BE2C (cell line): ENCODE measurements at regions not wholly inside any gene's neighbourhood (a gene's known extent, or its start where the extent isn't known, plus 50 kb on each side); places are given as distances from the start of the nearest gene placed in this dataset.

Experiments used
- DNase-seq: peaks from one replicate; pipeline ENCODE4 v3.0.0-alpha.2; 2020
- H3K27me3 ChIP-seq: fragments of 250-450 bp; sonication (Bioruptor Pico); 2 replicates; pipeline ENCODE4 v1.5.1; 2020; ENCODE audit warnings: mild to moderate bottlenecking
- H3K36me3 ChIP-seq: fragments of 250-450 bp; sonication (Bioruptor Pico); 2 replicates; pipeline ENCODE4 v1.5.1; 2020; ENCODE audit warnings: mild to moderate bottlenecking
- H3K4me1 ChIP-seq: fragments of 250-450 bp; sonication (Bioruptor Pico); 2 replicates; pipeline ENCODE4 v1.5.1; 2020
- H3K4me3 ChIP-seq: 2 replicates; pipeline ENCODE4 v1.5.1; 2011; ENCODE audit warnings: low read depth, low read length
- H3K9me3 ChIP-seq: fragments of 250-450 bp; sonication (Bioruptor Pico); 2 replicates; pipeline ENCODE4 v1.5.1; 2020
- TF ChIP-seq, protein P1 (sequence below): IDR thresholded peaks from 2 replicates; pipeline ENCODE4 v1.5.1; 2012; ENCODE audit warnings: mild to moderate bottlenecking, low read depth, low read length

DNA sequence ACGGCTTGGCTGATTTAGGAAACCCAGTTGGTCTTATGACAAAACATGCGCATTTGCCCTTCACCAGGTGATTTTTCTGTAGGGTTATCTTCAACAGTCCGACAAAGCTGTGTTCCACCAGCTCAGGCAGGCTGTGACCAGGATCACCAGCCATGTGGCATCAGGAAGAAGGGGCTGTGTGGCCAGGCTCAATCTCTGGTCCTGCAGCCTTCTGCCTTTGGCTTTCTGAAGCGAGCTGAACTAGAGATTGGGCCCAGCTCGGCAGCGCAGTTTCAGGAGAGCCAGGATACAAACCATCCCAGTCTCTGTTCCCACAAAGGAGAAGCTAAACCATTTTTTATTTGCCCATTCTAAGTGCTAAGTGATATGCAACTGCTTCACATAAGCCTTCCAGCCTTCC lies 282.3 kb downstream of the SOX11 start:
- Histone ChIP-seq H3K4me1 (no peaks in the 10 kb centered on the region), H3K36me3 (no peaks in the 10 kb centered on the region), H3K9me3 (no peaks in the 10 kb centered on the region; the same call in 1 of the 2 replicates), H3K27me3 (no peaks in the 10 kb centered on the region), H3K4me3 (no peak overlapping the region)
- TF ChIP-seq, protein P1, sequence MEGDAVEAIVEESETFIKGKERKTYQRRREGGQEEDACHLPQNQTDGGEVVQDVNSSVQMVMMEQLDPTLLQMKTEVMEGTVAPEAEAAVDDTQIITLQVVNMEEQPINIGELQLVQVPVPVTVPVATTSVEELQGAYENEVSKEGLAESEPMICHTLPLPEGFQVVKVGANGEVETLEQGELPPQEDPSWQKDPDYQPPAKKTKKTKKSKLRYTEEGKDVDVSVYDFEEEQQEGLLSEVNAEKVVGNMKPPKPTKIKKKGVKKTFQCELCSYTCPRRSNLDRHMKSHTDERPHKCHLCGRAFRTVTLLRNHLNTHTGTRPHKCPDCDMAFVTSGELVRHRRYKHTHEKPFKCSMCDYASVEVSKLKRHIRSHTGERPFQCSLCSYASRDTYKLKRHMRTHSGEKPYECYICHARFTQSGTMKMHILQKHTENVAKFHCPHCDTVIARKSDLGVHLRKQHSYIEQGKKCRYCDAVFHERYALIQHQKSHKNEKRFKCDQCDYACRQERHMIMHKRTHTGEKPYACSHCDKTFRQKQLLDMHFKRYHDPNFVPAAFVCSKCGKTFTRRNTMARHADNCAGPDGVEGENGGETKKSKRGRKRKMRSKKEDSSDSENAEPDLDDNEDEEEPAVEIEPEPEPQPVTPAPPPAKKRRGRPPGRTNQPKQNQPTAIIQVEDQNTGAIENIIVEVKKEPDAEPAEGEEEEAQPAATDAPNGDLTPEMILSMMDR, result no peak
- DNase-seq, result no peak

DNA sequence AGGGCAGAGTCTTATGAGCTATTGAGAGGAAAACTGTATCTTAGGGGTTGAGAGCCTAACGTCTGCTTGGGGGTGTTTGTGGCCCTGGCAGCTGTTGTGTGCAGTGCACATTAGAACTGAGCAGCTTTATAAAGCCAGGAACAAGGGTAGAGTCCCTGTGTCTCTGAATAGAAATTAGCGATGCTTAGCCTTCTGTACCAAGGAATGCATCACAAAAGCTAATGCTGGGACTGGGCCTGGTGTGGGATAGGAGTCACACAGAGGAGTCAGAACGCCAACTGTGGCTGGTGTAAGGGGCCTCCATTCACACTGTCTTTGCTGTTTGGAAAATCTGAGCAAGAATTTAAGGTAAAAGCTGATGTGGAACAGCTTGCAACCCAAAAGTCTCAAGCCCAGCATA lies 283.2 kb downstream of the SOX11 start:
- TF ChIP-seq, protein P1, result no peak
- Histone ChIP-seq H3K36me3 (no peaks in the 10 kb centered on the region), H3K4me1 (no peaks in the 10 kb centered on the region), H3K9me3 (no peaks in the 10 kb centered on the region; the same call in 1 of the 2 replicates), H3K4me3 (no peak overlapping the region), H3K27me3 (no peaks in the 10 kb centered on the region)
- no peak for DNase-seq

DNA sequence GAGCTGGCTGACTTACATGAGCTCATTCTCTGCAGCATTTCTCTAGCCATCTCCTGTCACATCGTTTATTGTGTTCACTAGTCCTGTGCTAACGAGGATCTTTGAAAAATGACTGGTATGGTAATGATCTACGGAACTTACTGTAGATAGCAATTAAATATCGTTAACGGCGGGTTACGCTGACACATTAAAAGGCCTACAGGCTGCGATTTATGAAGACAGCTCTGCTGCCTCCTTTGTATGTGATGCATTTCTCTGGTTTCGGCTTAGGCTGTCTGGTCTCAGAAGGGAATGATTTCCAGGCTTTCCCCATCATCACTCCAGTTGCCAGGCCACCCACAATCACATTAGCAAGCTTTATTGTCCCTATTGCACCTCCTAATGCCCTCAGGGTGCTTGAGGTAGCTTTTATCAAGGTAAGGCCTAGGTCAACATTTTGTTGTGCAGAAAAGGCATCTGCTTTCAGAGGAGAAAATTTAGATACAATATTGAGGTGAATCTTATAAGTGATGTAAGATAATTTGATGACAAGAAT lies 284.4 kb downstream of the SOX11 start:
- Histone ChIP-seq H3K9me3 (no peaks in the 10 kb centered on the region; the same call in 1 of the 2 replicates), H3K4me3 (no peak overlapping the region), H3K36me3 (no peaks in the 10 kb centered on the region), H3K27me3 (no peaks in the 10 kb centered on the region), H3K4me1 (no peaks in the 10 kb centered on the region)
- TF ChIP-seq, protein P1, result no peak
- no peak for DNase-seq

DNA sequence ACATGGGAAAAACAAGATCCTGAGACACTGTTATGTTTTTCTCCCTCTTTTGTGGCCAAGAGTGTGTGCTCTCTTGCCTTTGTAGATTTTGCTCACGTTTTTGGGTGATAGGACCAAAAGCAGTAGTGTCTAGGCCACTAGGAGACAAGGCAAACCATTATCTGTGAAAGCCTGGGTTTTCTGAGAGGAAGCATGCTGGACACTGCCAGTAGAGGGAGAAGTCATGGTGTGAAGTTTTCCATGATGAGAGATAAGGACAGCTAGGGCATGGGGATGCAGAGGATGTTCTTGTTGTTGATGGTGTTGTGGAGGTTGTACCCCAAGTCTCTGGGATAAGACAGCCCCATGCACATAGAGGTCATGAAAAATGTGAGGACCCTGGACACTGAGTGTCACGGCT lies 285.3 kb downstream of the SOX11 start:
- H3K4me3 ChIP-seq, result no peak overlapping the region
- DNase-seq, result no peak
- TF ChIP-seq, protein P1, result peak; percentile 17; the same call in 1 of the 2 replicates
- H3K9me3 ChIP-seq, result no peaks in the 10 kb centered on the region; the same call in 1 of the 2 replicates
- H3K4me1 ChIP-seq, result no peaks in the 10 kb centered on the region
- H3K27me3 ChIP-seq, result no peaks in the 10 kb centered on the region
- H3K36me3 ChIP-seq, result no peaks in the 10 kb centered on the region

DNA sequence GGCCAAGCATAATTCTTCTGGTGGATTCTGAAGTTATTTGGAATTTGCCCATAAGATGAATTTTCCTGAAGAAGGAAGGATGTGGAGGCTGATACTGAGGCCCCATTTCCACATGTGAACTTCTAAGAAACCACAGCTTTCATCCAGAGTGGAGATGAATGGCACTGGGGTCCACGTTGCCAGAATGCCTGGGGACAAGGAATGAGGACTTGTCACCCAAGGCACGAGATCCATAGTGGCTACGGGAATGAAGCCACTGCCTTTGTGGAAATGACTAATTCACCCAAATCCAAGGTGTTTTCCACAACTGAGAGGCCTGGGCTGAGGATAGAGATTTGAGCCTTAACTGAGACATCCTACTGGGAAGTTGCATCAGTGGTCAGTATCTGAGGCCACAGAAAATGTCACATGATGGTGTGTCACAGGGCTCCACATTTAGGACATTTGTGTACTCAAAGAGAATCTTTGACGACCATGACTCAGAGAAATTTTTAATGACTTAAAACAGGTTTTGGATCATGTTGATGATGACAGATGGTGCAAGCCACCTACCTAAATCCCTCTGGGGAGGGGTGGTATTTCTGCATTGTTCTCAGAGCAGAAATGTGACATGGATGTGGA lies 286.1 kb downstream of the SOX11 start:
- Histone ChIP-seq H3K36me3 (no peaks in the 10 kb centered on the region), H3K4me1 (no peaks in the 10 kb centered on the region), H3K4me3 (no peak overlapping the region), H3K9me3 (no peaks in the 10 kb centered on the region; the same call in 1 of the 2 replicates), H3K27me3 (no peaks in the 10 kb centered on the region)
- DNase-seq, result no peak
- TF ChIP-seq, protein P1, result no peak

DNA sequence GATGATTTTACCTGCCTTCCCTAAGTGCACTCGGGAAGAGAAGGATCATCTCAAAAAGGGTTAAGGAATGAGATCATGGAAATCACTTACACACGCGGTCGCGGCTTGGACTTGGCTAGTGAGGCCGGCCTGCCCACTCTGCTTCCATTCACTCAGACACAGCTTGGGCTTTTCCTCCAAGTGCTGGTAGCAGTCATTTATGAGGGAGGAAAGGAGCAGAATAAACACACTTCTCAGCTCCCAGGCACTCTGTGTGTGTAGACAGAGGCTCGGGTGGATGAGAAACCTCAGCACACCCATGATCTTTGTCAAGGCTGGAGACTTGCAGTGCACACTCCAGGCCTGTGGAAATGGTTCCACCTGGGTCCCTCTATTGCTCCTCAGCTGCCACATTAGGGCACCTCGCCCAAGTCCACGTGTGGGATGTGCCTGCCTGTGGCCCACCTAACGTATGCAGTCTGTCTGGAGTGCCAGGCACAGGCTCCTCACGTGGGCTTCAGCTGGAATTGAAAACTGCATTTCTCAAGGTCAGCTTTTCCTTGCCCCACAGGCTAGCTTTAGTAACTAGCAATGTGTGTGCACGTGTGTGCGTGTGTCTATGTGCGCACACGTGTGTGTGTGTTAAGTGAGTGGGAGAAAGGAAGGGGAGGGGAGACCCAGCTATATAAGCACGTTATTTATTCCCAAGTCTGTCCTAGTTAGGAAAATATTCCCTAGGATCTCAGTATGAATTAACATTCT lies 288.4 kb downstream of the SOX11 start:
- Histone ChIP-seq H3K36me3 (no peaks in the 10 kb centered on the region), H3K4me3 (no peak overlapping the region), H3K4me1 (no peaks in the 10 kb centered on the region), H3K9me3 (no peaks in the 10 kb centered on the region), H3K27me3 (no peaks in the 10 kb centered on the region)
- TF ChIP-seq, protein P1, result no peak
- no peak for DNase-seq
